Gastrocnemius medialis (tissue), 4 donors: ENCODE measurements at regions not wholly inside any gene's neighbourhood (a gene's known extent, or its start where the extent isn't known, plus 50 kb on each side); places are given as distances from the start of the nearest gene placed in this dataset.

ENCODE experiments used
- ATAC-seq, 2 donors: fragments of 150-250 bp; one replicate each; pipeline ENCODE4 v1.9.1; 2016
- DNase-seq, 2 donors: peaks; one replicate each; pipeline ENCODE4 v3.0.0-alpha.2; 2019
- H3K27ac ChIP-seq, 4 donors: fragments of 200-600 bp; sonication (generic); 1 replicate in 1 of 4; 2 replicates in 3 of 4; pipeline ENCODE4 v1.5.1; 2016 to 2018; ENCODE audit warnings: mild to moderate bottlenecking in 2 of 4, moderate library complexity in 1 of 4
- H3K27me3 ChIP-seq, 3 donors: fragments of 200-600 bp; sonication (generic) in 2 of 3; 1 replicate in 1 of 3; 2 replicates in 2 of 3; pipeline versions ENCODE4 v1.5.1 to v1.6.0; 2016 to 2019; ENCODE audit warnings: mild to moderate bottlenecking in 1 of 3, moderate library complexity in 1 of 3
- H3K36me3 ChIP-seq, 2 donors: fragments of 200-600 bp; sonication (generic) in 1 of 2; one replicate each; pipeline ENCODE4 v1.5.1; 2017 to 2018
- H3K4me1 ChIP-seq, 2 donors: fragments of 200-600 bp; sonication (generic) in 1 of 2; one replicate each; pipeline ENCODE4 v1.5.1; 2016 to 2017; ENCODE audit warnings: mild to moderate bottlenecking in 2 of 2
- H3K4me3 ChIP-seq, 4 donors: fragments of 200-600 bp; sonication (generic) in 3 of 4; 1 replicate in 1 of 4; 2 replicates in 3 of 4; pipeline ENCODE4 v1.5.1; 2016 to 2019; ENCODE audit warnings: mild to moderate bottlenecking in 2 of 4
- H3K9me3 ChIP-seq, 3 donors: fragments of 200-600 bp; sonication (generic) in 2 of 3; 1 replicate in 1 of 3; 2 replicates in 2 of 3; pipeline ENCODE4 v1.5.1; 2016 to 2019
- CTCF ChIP-seq, 5 experiments: fragments of 450-650 bp in 3 of 5; fragments of 200-600 bp in 2 of 5; sonication (generic) in 2 of 5; IDR thresholded peaks in 4 of 5; conservative IDR thresholded peaks in 1 of 5; 1 replicate in 4 of 5; 2 replicates in 1 of 5; pipeline ENCODE4 v1.5.1; 2016 to 2019; ENCODE audit warnings: antibody characterized with exemption in 5 of 5, mild to moderate bottlenecking in 3 of 5, moderate library complexity in 3 of 5
- POLR2A ChIP-seq, 2 donors: fragments of 450-650 bp; IDR thresholded peaks; one replicate each; pipeline ENCODE4 v1.6.1; 2017; ENCODE audit warnings: antibody characterized with exemption in 2 of 2, mild to moderate bottlenecking in 2 of 2, moderate library complexity in 2 of 2
- in situ Hi-C, 4 donors: fragments of 200-750 bp; cut with MboI; loops; one replicate each; pipeline versions ENCODE4 v1.15.0 to v1.8.0; 2017; ENCODE audit warnings: low sequenced_read_pairs in 4 of 4
- intact Hi-C: fragments of 100-400 bp; cut with DNase I; formaldehyde crosslinking; loops from one replicate; pipeline ENCODE4 v1.15.1; 2023; ENCODE audit warnings: low total_unique reads

GRCh38 chr10:120076996-120077706, 184.6 kb downstream of the SEC23IP start:
- in situ Hi-C loops, result no loop called here

GRCh38 chr10:120077707-120078492, 185.4 kb downstream of the SEC23IP start:
- Histone ChIP-seq H3K27me3 (no peaks in the 10 kb centered on the region), H3K4me3 (no peak overlapping the region), H3K4me1 (no peaks in the 10 kb centered on the region), H3K36me3 (no peaks in the 10 kb centered on the region), H3K9me3 (no peaks in the 10 kb centered on the region), H3K27ac (no peak overlapping the region)
- intact Hi-C loops (no loop called here), in situ Hi-C loops (no loop called here)
- no peak for DNase-seq
- TF ChIP-seq POLR2A (IDR thresholded peaks at IDR 0.05), result no peak
- no peak for TF ChIP-seq CTCF (IDR thresholded peaks at IDR 0.05 in 4 of 5, conservative IDR thresholded peaks at IDR 0.05 in 1 of 5)
- no peak for ATAC-seq

More at GRCh38 chr10:120076996-120077706, 184.6 kb downstream of the SEC23IP start:
- ATAC-seq (no peak), DNase-seq (no peak)
- H3K36me3 ChIP-seq, result no peaks in the 10 kb centered on the region
- TF ChIP-seq CTCF (IDR thresholded peaks at IDR 0.05 in 4 of 5, conservative IDR thresholded peaks at IDR 0.05 in 1 of 5), result no peak
- TF ChIP-seq POLR2A (IDR thresholded peaks at IDR 0.05), result no peak
- H3K9me3 ChIP-seq, result no peaks in the 10 kb centered on the region
- H3K4me3 ChIP-seq, result no peak overlapping the region
- no peaks in the 10 kb centered on the region for H3K27me3 ChIP-seq
- no peaks in the 10 kb centered on the region for H3K4me1 ChIP-seq
- no peak overlapping the region for H3K27ac ChIP-seq
- intact Hi-C loops, result no loop called here

GRCh38 chr10:120085096-120085796, 192.7 kb downstream of the SEC23IP start:
- Histone ChIP-seq H3K9me3 (no peaks in the 10 kb centered on the region), H3K4me1 (no peaks in the 10 kb centered on the region), H3K4me3 (no peak overlapping the region), H3K27me3 (no peaks in the 10 kb centered on the region), H3K27ac (no peak overlapping the region), H3K36me3 (no peaks in the 10 kb centered on the region)
- in situ Hi-C loops (no loop called here), intact Hi-C loops (no loop called here)
- ATAC-seq, result no peak
- DNase-seq, result no peak
- no peak for TF ChIP-seq POLR2A (IDR thresholded peaks at IDR 0.05)
- no peak for TF ChIP-seq CTCF (IDR thresholded peaks at IDR 0.05 in 4 of 5, conservative IDR thresholded peaks at IDR 0.05 in 1 of 5)

GRCh38 chr10:120086066-120086465, 193.5 kb downstream of the SEC23IP start:
- Histone ChIP-seq H3K36me3 (no peaks in the 10 kb centered on the region), H3K4me1 (no peaks in the 10 kb centered on the region), H3K9me3 (no peaks in the 10 kb centered on the region), H3K27me3 (no peaks in the 10 kb centered on the region), H3K27ac (no peak overlapping the region), H3K4me3 (no peak overlapping the region)
- TF ChIP-seq POLR2A (IDR thresholded peaks at IDR 0.05) (no peak), CTCF (IDR thresholded peaks at IDR 0.05 in 4 of 5, conservative IDR thresholded peaks at IDR 0.05 in 1 of 5) (no peak)
- ATAC-seq (no peak), DNase-seq (no peak)
- in situ Hi-C loops (no loop called here), intact Hi-C loops (no loop called here)
